MM.1S (cell line): ENCODE measurements at regions not wholly inside any gene's neighbourhood (a gene's known extent, or its start where the extent isn't known, plus 50 kb on each side); places are given as distances from the start of the nearest gene placed in this dataset.

Experiments used
- DNase-seq: peaks from one replicate; pipeline ENCODE4 v3.0.0-alpha.2; 2015
- H2AFZ ChIP-seq: fragments of 300-600 bp; sonication (generic); 2 replicates; pipeline ENCODE4 v1.6.0; 2016; ENCODE audit warnings: antibody characterized with exemption, low read length
- H3F3A ChIP-seq: fragments of 300-600 bp; sonication (generic); 2 replicates; pipeline ENCODE4 v1.6.1; 2016; ENCODE audit warnings: mild to moderate bottlenecking, antibody characterized with exemption, low read length, moderate library complexity, mixed read lengths; ENCODE audit not compliant: insufficient read depth
- H3K27ac ChIP-seq: fragments of 300-600 bp; sonication (generic); 2 replicates; pipeline ENCODE4 v1.5.1; 2016; ENCODE audit warnings: mild to moderate bottlenecking, low read length
- H3K27me3 ChIP-seq: fragments of 300-600 bp; sonication (generic); replicated peaks from 2 replicates; pipeline ENCODE4 v1.6.0; 2016; ENCODE audit warnings: low read length; ENCODE audit not compliant: insufficient read depth
- H3K36me3 ChIP-seq: fragments of 300-600 bp; sonication (generic); replicated peaks from 2 replicates; pipeline ENCODE4 v1.6.1; 2016; ENCODE audit warnings: mild to moderate bottlenecking, low read length, mixed read lengths; ENCODE audit not compliant: insufficient read depth
- H3K4me1 ChIP-seq: fragments of 300-600 bp; sonication (generic); 2 replicates; pipeline ENCODE4 v1.6.1; 2016; ENCODE audit warnings: low read length, mixed read lengths
- H3K4me2 ChIP-seq: fragments of 300-600 bp; sonication (generic); 2 replicates; pipeline ENCODE4 v1.6.0; 2016; ENCODE audit warnings: low read depth, low read length
- H3K4me3 ChIP-seq: fragments of 300-600 bp; sonication (generic); 2 replicates; pipeline ENCODE4 v1.5.1; 2016; ENCODE audit warnings: low read length, mixed read lengths
- H3K79me2 ChIP-seq: fragments of 300-600 bp; sonication (generic); 2 replicates; pipeline ENCODE4 v1.6.1; 2016; ENCODE audit warnings: mixed run types, low read length, mixed read lengths
- H3K9ac ChIP-seq: fragments of 300-600 bp; sonication (generic); 2 replicates; pipeline ENCODE4 v1.6.1; 2016; ENCODE audit warnings: low read length, mixed read lengths
- H3K9me2 ChIP-seq: fragments of 300-600 bp; sonication (generic); replicated peaks from 2 replicates; pipeline ENCODE4 v1.6.1; 2016; ENCODE audit warnings: mild to moderate bottlenecking, low read length, mixed read lengths; ENCODE audit not compliant: insufficient read depth
- H3K9me3 ChIP-seq: fragments of 300-600 bp; sonication (generic); replicated peaks from 2 replicates; pipeline ENCODE4 v1.6.1; 2016; ENCODE audit warnings: mild to moderate bottlenecking, low read length, mixed read lengths; ENCODE audit not compliant: insufficient read depth
- H4K20me1 ChIP-seq: fragments of 300-600 bp; sonication (generic); 2 replicates; pipeline ENCODE4 v1.6.1; 2016; ENCODE audit warnings: mild to moderate bottlenecking, low read length, moderate library complexity, mixed read lengths; ENCODE audit not compliant: insufficient read depth
- EZH2 ChIP-seq: fragments of 300-600 bp; sonication (generic); optimal IDR thresholded peaks from 2 replicates; pipeline ENCODE3; 2017; ENCODE audit warnings: low read depth, mild to moderate bottlenecking, antibody characterized with exemption, low read length, mixed read lengths
- EZH2phosphoT487 ChIP-seq: fragments of 300-600 bp; sonication (generic); IDR thresholded peaks from 2 replicates; pipeline ENCODE4 v1.6.1; 2018; ENCODE audit warnings: antibody characterized with exemption, low read length
- TF ChIP-seq, protein P1 (sequence below): fragments of 300-600 bp; sonication (generic); IDR thresholded peaks from 2 replicates; pipeline ENCODE4 v1.5.1; 2016; ENCODE audit warnings: antibody characterized with exemption, low read length, mixed read lengths

DNA sequence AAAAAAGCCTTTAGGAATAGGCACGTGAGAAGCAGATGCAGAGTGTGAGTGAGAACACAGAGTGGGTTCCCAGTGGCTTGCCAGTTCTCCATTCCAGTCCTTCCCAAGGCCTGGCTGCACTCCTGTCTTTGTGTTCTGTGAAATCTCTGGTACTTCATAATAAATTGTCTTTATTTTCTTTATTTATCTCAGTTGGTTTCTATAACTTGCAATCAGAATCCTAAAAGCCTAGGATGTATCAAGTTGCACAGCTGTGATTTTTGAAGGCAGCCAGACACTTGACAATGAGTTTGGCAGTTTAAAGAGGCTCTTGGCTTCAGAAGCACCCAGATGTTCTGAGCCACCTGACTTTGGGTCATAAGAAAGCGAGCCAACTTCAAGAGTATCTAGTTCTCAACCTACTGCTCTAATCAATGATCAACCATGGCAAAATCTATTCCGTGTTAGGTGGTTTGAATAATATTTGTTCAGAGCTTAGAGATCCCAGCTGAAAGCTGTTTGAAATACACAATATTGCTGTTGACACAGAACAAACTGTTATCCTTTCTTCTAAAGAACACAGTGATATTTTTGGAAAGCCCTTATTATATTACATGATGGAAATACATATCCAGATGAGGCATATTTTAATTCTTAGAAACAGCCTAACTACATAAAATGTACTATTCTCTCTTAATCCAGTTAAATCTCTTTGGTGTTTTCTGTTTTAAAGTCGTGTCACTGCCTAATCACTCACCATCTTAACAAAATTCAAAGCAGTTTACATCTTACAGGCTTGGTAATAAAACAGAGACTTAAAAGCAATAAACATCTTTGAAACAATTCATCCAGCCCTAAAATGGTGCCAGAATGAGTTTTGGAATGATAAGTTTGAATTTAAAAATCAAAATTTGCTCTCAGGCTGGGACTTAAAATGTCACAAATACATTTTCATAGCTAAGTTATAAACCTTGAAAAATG, 483.0 kb upstream of the NBEA start:
- no peaks in the 10 kb centered on the region for H3K36me3 ChIP-seq
- H4K20me1 ChIP-seq = no peaks in the 10 kb centered on the region
- H3K9me3 ChIP-seq = no peaks in the 10 kb centered on the region
- no peak overlapping the region for H3K4me2 ChIP-seq
- H3K9me2 ChIP-seq = no peaks in the 10 kb centered on the region
- H3F3A ChIP-seq = no peaks in the 10 kb centered on the region
- no peak overlapping the region for H2AFZ ChIP-seq
- no peak for DNase-seq
- no peaks in the 10 kb centered on the region for H3K27me3 ChIP-seq
- no peak overlapping the region for H3K27ac ChIP-seq
- H3K4me1 ChIP-seq = no peaks in the 10 kb centered on the region
- H3K4me3 ChIP-seq = no peak overlapping the region
- H3K79me2 ChIP-seq = no peaks in the 10 kb centered on the region
- TF ChIP-seq EZH2phosphoT487 = no peak
- TF ChIP-seq, protein P1, sequence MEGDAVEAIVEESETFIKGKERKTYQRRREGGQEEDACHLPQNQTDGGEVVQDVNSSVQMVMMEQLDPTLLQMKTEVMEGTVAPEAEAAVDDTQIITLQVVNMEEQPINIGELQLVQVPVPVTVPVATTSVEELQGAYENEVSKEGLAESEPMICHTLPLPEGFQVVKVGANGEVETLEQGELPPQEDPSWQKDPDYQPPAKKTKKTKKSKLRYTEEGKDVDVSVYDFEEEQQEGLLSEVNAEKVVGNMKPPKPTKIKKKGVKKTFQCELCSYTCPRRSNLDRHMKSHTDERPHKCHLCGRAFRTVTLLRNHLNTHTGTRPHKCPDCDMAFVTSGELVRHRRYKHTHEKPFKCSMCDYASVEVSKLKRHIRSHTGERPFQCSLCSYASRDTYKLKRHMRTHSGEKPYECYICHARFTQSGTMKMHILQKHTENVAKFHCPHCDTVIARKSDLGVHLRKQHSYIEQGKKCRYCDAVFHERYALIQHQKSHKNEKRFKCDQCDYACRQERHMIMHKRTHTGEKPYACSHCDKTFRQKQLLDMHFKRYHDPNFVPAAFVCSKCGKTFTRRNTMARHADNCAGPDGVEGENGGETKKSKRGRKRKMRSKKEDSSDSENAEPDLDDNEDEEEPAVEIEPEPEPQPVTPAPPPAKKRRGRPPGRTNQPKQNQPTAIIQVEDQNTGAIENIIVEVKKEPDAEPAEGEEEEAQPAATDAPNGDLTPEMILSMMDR = no peak
- no peak for TF ChIP-seq EZH2
- no peak overlapping the region for H3K9ac ChIP-seq

DNA sequence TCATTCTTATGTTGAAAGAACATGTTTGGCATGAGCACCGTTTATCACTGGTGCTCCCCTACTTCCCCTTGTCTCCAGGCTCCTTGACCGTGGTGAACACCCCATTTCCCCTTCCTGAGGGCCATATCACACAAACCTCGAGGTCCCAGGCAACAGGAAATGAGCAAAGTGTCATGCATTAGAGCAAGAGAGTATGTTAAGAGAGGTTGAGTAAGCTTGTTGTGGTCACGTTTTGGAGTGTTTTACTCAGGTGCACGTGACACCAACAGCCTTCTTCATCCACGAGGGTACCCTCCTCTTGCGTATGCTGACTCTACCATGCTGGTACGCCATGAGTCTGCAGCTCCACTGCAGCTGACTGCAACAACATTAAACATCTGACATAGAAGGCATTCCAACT, 482.2 kb upstream of the NBEA start:
- no peak for DNase-seq

DNA sequence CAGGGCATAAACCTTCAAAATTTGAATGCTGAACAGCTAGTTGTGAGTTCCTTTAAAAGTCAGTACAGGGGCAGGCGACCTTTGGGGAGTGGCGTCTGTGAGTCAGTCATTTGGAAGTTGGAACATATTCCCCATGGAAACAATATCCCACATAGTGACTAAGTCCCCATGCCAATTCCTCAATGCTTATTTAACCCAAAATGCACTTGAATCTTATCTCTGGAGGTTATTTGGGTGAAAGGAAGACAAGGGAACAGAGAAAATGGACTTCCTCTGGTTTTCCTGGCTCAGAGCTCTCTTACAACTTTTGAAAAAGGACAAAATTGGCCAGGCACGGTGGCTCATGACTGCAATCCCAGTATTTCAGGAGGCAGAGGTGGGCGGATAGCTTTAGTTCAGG, 479.2 kb upstream of the NBEA start:
- TF ChIP-seq EZH2 (no peak), EZH2phosphoT487 (no peak)
- TF ChIP-seq, protein P1 = no peak
- no peaks in the 10 kb centered on the region for H3K4me1 ChIP-seq
- no peak overlapping the region for H2AFZ ChIP-seq
- H3K9ac ChIP-seq = no peak overlapping the region
- no peak for DNase-seq
- H3K27ac ChIP-seq = no peak overlapping the region
- H3F3A ChIP-seq = no peaks in the 10 kb centered on the region
- no peaks in the 10 kb centered on the region for H4K20me1 ChIP-seq
- no peaks in the 10 kb centered on the region for H3K36me3 ChIP-seq
- H3K4me2 ChIP-seq = no peak overlapping the region
- H3K79me2 ChIP-seq = no peaks in the 10 kb centered on the region
- H3K4me3 ChIP-seq = no peak overlapping the region
- no peaks in the 10 kb centered on the region for H3K9me2 ChIP-seq
- H3K27me3 ChIP-seq = no peaks in the 10 kb centered on the region
- H3K9me3 ChIP-seq = no peaks in the 10 kb centered on the region

More for the DNA sequence above, 482.2 kb upstream of the NBEA start:
- no peaks in the 10 kb centered on the region for H3F3A ChIP-seq
- H3K36me3 ChIP-seq = no peaks in the 10 kb centered on the region
- H3K27me3 ChIP-seq = no peaks in the 10 kb centered on the region
- TF ChIP-seq EZH2phosphoT487 = no peak
- no peak for TF ChIP-seq EZH2
- TF ChIP-seq, protein P1 = no peak
- H3K4me2 ChIP-seq = no peak overlapping the region
- no peak overlapping the region for H2AFZ ChIP-seq
- no peak overlapping the region for H3K9ac ChIP-seq
- no peaks in the 10 kb centered on the region for H3K79me2 ChIP-seq
- H3K4me3 ChIP-seq = no peak overlapping the region
- no peaks in the 10 kb centered on the region for H3K9me3 ChIP-seq
- no peak overlapping the region for H3K27ac ChIP-seq
- H3K9me2 ChIP-seq = no peaks in the 10 kb centered on the region
- H4K20me1 ChIP-seq = no peaks in the 10 kb centered on the region
- no peaks in the 10 kb centered on the region for H3K4me1 ChIP-seq
